ENCODE measurements at regions not wholly inside any gene's neighbourhood (a gene's known extent, or its start where the extent isn't known, plus 50 kb on each side); places are given as distances from the start of the nearest gene placed in this dataset.

DNA sequence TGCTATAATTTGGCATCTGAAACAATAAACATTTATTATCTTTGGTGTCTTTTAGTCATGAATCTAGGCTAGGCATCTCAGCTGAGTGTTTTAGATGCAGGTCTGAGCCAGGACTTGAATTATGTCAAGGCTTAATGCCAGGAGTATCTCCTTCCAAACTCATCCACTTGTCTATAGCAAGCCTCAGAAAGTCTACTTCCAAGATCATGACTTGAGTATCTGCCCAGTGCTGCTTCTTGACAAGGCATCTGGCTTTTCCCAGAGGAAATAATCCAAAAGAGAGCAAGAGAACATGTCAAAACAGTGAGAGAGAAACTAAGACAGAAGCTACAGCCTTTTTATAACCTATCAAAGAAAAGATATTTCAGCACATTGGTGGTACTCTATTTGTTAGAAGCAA is 1052.1 kb upstream of the PCDH10 start:
- no peak for TF ChIP-seq CTCF (IDR thresholded peaks at IDR 0.05)
- no peak for TF ChIP-seq EP300 (IDR thresholded peaks at IDR 0.05)
- TF ChIP-seq POLR2AphosphoS5 (IDR thresholded peaks at IDR 0.05), result no peak
- TF ChIP-seq POLR2A (IDR thresholded peaks at IDR 0.05), result no peak
